ENCODE measurements at regions not wholly inside any gene's neighbourhood (a gene's known extent, or its start where the extent isn't known, plus 50 kb on each side); places are given as distances from the start of the nearest gene placed in this dataset.

DNA sequence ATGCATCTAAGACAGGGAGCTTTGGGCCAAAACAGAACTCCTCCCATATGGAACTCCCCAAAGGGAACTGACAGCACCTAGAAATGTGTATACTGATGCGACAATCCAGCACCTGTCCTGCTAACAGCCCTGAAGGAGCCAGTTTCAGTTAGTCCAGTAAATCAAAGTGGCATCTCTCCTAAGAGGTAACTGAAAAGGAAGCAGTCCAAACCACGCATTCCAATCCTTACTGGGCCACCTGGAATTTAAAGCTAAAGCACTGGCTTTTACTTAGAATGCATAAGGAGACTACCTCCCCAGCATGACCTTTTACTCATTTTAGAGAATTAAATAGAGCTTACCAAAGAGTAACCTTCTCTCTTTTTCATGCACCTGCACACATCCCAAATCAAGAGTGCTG lies 586.8 kb upstream of the PITX2 start:
- Histone ChIP-seq H3K27me3 (ENCODE audit: insufficient read depth, low read depth, low read length) (no peaks in the 10 kb centered on the region), H3K4me3 (ENCODE audit: low read length) (no peak overlapping the region), H3K4me2 (ENCODE audit: low read length) (no peak overlapping the region), H3K27ac (ENCODE audit: low read length) (no peak overlapping the region), H3K9me3 (ENCODE audit: low read length) (no peaks in the 10 kb centered on the region), H2AFZ (ENCODE audit: low read depth, low read length) (no peak overlapping the region), H3F3A (ENCODE audit: insufficient read depth, low read length, poor library complexity, severe bottlenecking) (peaks cover 6% of the 10 kb centered on the region), H4K20me1 (ENCODE audit: insufficient read depth) (no peaks in the 10 kb centered on the region), H3K9me2 (ENCODE audit: insufficient read depth, low read length) (no peaks in the 10 kb centered on the region), H3K36me3 (ENCODE audit: insufficient read depth, low read length) (no peaks in the 10 kb centered on the region), H3K9ac (ENCODE audit: low read length) (no peak overlapping the region), H3K79me2 (replicated peaks; ENCODE audit: insufficient read depth, low read length) (no peaks in the 10 kb centered on the region)
- TF ChIP-seq EZH2 (IDR thresholded peaks at IDR 0.05; ENCODE audit: borderline replicate concordance, insufficient read depth, low read length, poor library complexity, severe bottlenecking): no peak
- no peak for TF ChIP-seq TAF1 (IDR thresholded peaks at IDR 0.05; ENCODE audit: low read depth)
- TF ChIP-seq SMC3 (conservative IDR thresholded peaks at IDR 0.05; ENCODE audit: poor library complexity): no peak
- no peak for TF ChIP-seq POLR2AphosphoS5 (IDR thresholded peaks at IDR 0.05)
- TF ChIP-seq, protein P1, sequence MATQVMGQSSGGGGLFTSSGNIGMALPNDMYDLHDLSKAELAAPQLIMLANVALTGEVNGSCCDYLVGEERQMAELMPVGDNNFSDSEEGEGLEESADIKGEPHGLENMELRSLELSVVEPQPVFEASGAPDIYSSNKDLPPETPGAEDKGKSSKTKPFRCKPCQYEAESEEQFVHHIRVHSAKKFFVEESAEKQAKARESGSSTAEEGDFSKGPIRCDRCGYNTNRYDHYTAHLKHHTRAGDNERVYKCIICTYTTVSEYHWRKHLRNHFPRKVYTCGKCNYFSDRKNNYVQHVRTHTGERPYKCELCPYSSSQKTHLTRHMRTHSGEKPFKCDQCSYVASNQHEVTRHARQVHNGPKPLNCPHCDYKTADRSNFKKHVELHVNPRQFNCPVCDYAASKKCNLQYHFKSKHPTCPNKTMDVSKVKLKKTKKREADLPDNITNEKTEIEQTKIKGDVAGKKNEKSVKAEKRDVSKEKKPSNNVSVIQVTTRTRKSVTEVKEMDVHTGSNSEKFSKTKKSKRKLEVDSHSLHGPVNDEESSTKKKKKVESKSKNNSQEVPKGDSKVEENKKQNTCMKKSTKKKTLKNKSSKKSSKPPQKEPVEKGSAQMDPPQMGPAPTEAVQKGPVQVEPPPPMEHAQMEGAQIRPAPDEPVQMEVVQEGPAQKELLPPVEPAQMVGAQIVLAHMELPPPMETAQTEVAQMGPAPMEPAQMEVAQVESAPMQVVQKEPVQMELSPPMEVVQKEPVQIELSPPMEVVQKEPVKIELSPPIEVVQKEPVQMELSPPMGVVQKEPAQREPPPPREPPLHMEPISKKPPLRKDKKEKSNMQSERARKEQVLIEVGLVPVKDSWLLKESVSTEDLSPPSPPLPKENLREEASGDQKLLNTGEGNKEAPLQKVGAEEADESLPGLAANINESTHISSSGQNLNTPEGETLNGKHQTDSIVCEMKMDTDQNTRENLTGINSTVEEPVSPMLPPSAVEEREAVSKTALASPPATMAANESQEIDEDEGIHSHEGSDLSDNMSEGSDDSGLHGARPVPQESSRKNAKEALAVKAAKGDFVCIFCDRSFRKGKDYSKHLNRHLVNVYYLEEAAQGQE (IDR thresholded peaks at IDR 0.05; ENCODE audit: borderline replicate concordance): no peak
- no peak for TF ChIP-seq MXI1 (conservative IDR thresholded peaks at IDR 0.05; ENCODE audit: poor library complexity, severe bottlenecking)
- no peak for TF ChIP-seq RAD21 (conservative IDR thresholded peaks at IDR 0.05)
- TF ChIP-seq, protein P2, sequence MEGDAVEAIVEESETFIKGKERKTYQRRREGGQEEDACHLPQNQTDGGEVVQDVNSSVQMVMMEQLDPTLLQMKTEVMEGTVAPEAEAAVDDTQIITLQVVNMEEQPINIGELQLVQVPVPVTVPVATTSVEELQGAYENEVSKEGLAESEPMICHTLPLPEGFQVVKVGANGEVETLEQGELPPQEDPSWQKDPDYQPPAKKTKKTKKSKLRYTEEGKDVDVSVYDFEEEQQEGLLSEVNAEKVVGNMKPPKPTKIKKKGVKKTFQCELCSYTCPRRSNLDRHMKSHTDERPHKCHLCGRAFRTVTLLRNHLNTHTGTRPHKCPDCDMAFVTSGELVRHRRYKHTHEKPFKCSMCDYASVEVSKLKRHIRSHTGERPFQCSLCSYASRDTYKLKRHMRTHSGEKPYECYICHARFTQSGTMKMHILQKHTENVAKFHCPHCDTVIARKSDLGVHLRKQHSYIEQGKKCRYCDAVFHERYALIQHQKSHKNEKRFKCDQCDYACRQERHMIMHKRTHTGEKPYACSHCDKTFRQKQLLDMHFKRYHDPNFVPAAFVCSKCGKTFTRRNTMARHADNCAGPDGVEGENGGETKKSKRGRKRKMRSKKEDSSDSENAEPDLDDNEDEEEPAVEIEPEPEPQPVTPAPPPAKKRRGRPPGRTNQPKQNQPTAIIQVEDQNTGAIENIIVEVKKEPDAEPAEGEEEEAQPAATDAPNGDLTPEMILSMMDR (IDR thresholded peaks at IDR 0.05; ENCODE audit: poor library complexity, severe bottlenecking): no peak

DNA sequence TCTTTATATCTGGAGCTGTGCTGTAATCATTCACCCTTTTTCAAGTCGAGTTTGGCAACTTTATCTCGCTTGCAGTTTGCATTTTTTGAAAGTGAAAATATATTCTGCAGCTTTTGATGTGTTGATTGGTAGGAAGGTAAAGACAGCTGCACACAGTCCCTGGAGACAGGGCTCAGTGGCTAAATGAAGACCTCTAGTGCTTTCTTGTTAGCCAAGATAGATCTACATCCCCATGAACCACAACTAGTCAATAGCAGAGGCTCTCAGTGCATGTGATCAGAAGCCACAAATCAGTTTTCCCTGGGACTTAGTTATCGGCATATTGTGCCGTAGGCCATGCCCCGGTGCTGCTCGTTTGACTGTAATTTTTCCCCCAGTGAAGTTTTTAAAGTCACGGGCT lies 587.7 kb upstream of the PITX2 start:
- peak overlapping the region; percentile 43 for H3K4me3 ChIP-seq (ENCODE audit: low read length)
- no peaks in the 10 kb centered on the region for H4K20me1 ChIP-seq (ENCODE audit: insufficient read depth)
- no peaks in the 10 kb centered on the region for H3K79me2 ChIP-seq (replicated peaks; ENCODE audit: insufficient read depth, low read length)
- no peaks in the 10 kb centered on the region for H3K27me3 ChIP-seq (ENCODE audit: insufficient read depth, low read depth, low read length)
- peaks cover 6% of the 10 kb centered on the region for H3F3A ChIP-seq (ENCODE audit: insufficient read depth, low read length, poor library complexity, severe bottlenecking)
- no peaks in the 10 kb centered on the region for H3K9me2 ChIP-seq (ENCODE audit: insufficient read depth, low read length)
- H3K9ac ChIP-seq (ENCODE audit: low read length): no peak overlapping the region
- TF ChIP-seq, protein P1 (IDR thresholded peaks at IDR 0.05; ENCODE audit: borderline replicate concordance): no peak
- TF ChIP-seq EP300 (conservative IDR thresholded peaks at IDR 0.05; ENCODE audit: poor library complexity, severe bottlenecking) (peak; percentile 36), EZH2 (IDR thresholded peaks at IDR 0.05; ENCODE audit: borderline replicate concordance, insufficient read depth, low read length, poor library complexity, severe bottlenecking) (no peak), RAD21 (conservative IDR thresholded peaks at IDR 0.05) (no peak), MXI1 (conservative IDR thresholded peaks at IDR 0.05; ENCODE audit: poor library complexity, severe bottlenecking) (no peak), POLR2AphosphoS5 (IDR thresholded peaks at IDR 0.05) (no peak)
- TF ChIP-seq, protein P2 (IDR thresholded peaks at IDR 0.05; ENCODE audit: poor library complexity, severe bottlenecking): no peak
- no peak overlapping the region for H3K27ac ChIP-seq (ENCODE audit: low read length)
- H3K4me2 ChIP-seq (ENCODE audit: low read length): no peak overlapping the region
- H3K36me3 ChIP-seq (ENCODE audit: insufficient read depth, low read length): no peaks in the 10 kb centered on the region
- H3K9me3 ChIP-seq (ENCODE audit: low read length): no peaks in the 10 kb centered on the region
- no peak overlapping the region for H2AFZ ChIP-seq (ENCODE audit: low read depth, low read length)
